HCEC 1CT (cell line): ENCODE measurements at regions not wholly inside any gene's neighbourhood (a gene's known extent, or its start where the extent isn't known, plus 50 kb on each side); places are given as distances from the start of the nearest gene placed in this dataset.
"Not testable (repeated sequence)": the region's sequence is repeated elsewhere in the genome, so short reads cannot be mapped to it uniquely, and the experiment has no call there.

Source experiments
- DNase-seq: peaks from one replicate; pipeline ENCODE4 v3.0.0-alpha.2; 2017

- DNase-seq: no peak
These were observed 1461.7 kb upstream of the FLRT2 start for GRCh38 chr14:84068288-84068687.

- DNase-seq: no peak
These were observed 1458.9 kb upstream of the FLRT2 start for GRCh38 chr14:84071061-84071460.

- no peak for DNase-seq
These were observed 1455.3 kb upstream of the FLRT2 start for GRCh38 chr14:84074626-84075025.

- no peak for DNase-seq
These were observed 1449.0 kb upstream of the FLRT2 start for GRCh38 chr14:84080944-84081343.

- DNase-seq: no peak
These were observed 1445.8 kb upstream of the FLRT2 start for GRCh38 chr14:84084056-84084630.

- no peak for DNase-seq
These were observed 1444.5 kb upstream of the FLRT2 start for GRCh38 chr14:84085493-84085892.

GRCh38 chr14:84086714-84087113 is 1443.2 kb upstream of the FLRT2 start:
- no peak for DNase-seq

GRCh38 chr14:84087986-84088531 is 1441.9 kb upstream of the FLRT2 start:
- no peak for DNase-seq

GRCh38 chr14:84090837-84091236 is 1439.1 kb upstream of the FLRT2 start:
- no peak for DNase-seq

- DNase-seq: no peak
These were observed 1434.3 kb upstream of the FLRT2 start for GRCh38 chr14:84095681-84096080.

- DNase-seq: no peak
These were observed 1431.7 kb upstream of the FLRT2 start for GRCh38 chr14:84098261-84098660.

- not testable (repeated sequence) for DNase-seq
These were observed 1430.4 kb upstream of the FLRT2 start for GRCh38 chr14:84099560-84099959.

- DNase-seq: no peak
These were observed 1422.1 kb upstream of the FLRT2 start for GRCh38 chr14:84107835-84108343.

GRCh38 chr14:84108746-84109457 is 1421.0 kb upstream of the FLRT2 start:
- DNase-seq: no peak

GRCh38 chr14:84112589-84112988 is 1417.4 kb upstream of the FLRT2 start:
- no peak for DNase-seq

- DNase-seq: no peak
These were observed 1404.3 kb upstream of the FLRT2 start for GRCh38 chr14:84125676-84126075.

GRCh38 chr14:84127495-84127894 is 1402.4 kb upstream of the FLRT2 start:
- DNase-seq: no peak

- DNase-seq: no peak
These were observed 1401.9 kb upstream of the FLRT2 start for GRCh38 chr14:84128050-84128449.

GRCh38 chr14:84129007-84129406 is 1400.9 kb upstream of the FLRT2 start:
- no peak for DNase-seq

GRCh38 chr14:84129941-84130340 is 1400.0 kb upstream of the FLRT2 start:
- no peak for DNase-seq

- DNase-seq: no peak
These were observed 1398.0 kb upstream of the FLRT2 start for GRCh38 chr14:84131924-84132323.

- no peak for DNase-seq
These were observed 1385.8 kb upstream of the FLRT2 start for GRCh38 chr14:84144166-84144565.

- DNase-seq: no peak
These were observed 1377.5 kb upstream of the FLRT2 start for GRCh38 chr14:84152452-84152851.

GRCh38 chr14:84162633-84163032 is 1367.3 kb upstream of the FLRT2 start:
- DNase-seq: no peak
